ENCODE measurements at regions not wholly inside any gene's neighbourhood (a gene's known extent, or its start where the extent isn't known, plus 50 kb on each side); places are given as distances from the start of the nearest gene placed in this dataset.

- no peak overlapping the region for H3K4me2 ChIP-seq
- Mint-ChIP-seq H3K4me1 (no peaks in the 10 kb centered on the region), H3K27me3 (ENCODE audit: insufficient read depth, low read depth) (no peaks in the 10 kb centered on the region), H3K36me3 (peaks cover 2% of the 10 kb centered on the region), H3K9me3 (peaks cover 6% of the 10 kb centered on the region), H3K27ac (no peak overlapping the region), H3K4me3 (no peak overlapping the region)
- H3K27me3 ChIP-seq, result no peaks in the 10 kb centered on the region
- H4K20me1 ChIP-seq (ENCODE audit: low read depth), result no peaks in the 10 kb centered on the region
- no peaks in the 10 kb centered on the region for H3K4me1 ChIP-seq
- TF ChIP-seq EZH2 (IDR thresholded peaks at IDR 0.05) (no peak), CTCF (IDR thresholded peaks at IDR 0.05) (no peak), EZH2phosphoT487 (IDR thresholded peaks at IDR 0.05) (no peak)
- DNase-seq (ENCODE audit: low spot score), result no peak
- H3K4me3 ChIP-seq, result no peak overlapping the region
- H3F3A ChIP-seq (ENCODE audit: low read depth), result no peaks in the 10 kb centered on the region
- no peaks in the 10 kb centered on the region for H3K36me3 ChIP-seq
- H2AFZ ChIP-seq (replicated peaks), result no peak overlapping the region
- no peaks in the 10 kb centered on the region for H3K79me2 ChIP-seq (ENCODE audit: low read depth)
- no peak overlapping the region for H3K27ac ChIP-seq
- H3K9me3 ChIP-seq (ENCODE audit: low read depth), result no peaks in the 10 kb centered on the region
- no peak overlapping the region for H3K9ac ChIP-seq
Measured at GRCh38 chr1:194889310-194889709, 1702.9 kb upstream of the B3GALT2 start.

GRCh38 chr1:194870860-194871259 lies 1684.4 kb upstream of the B3GALT2 start:
- no peak overlapping the region for H3K4me3 Mint-ChIP-seq
- no peak overlapping the region for H3K27ac Mint-ChIP-seq

GRCh38 chr1:194866153-194866552 lies 1679.7 kb upstream of the B3GALT2 start:
- no peak overlapping the region for H3K4me3 ChIP-seq
- H2AFZ ChIP-seq (replicated peaks), result no peak overlapping the region
- H3K4me3 Mint-ChIP-seq, result no peak overlapping the region

More at GRCh38 chr1:194870860-194871259, 1684.4 kb upstream of the B3GALT2 start:
- no peak overlapping the region for H3K27ac ChIP-seq
- H3K4me1 ChIP-seq, result no peaks in the 10 kb centered on the region
- Mint-ChIP-seq H3K4me1 (no peaks in the 10 kb centered on the region), H3K9me3 (no peaks in the 10 kb centered on the region), H3K27me3 (ENCODE audit: insufficient read depth, low read depth) (no peaks in the 10 kb centered on the region), H3K36me3 (no peaks in the 10 kb centered on the region)
- no peaks in the 10 kb centered on the region for H3K9me3 ChIP-seq (ENCODE audit: low read depth)
- H3K4me3 ChIP-seq, result no peak overlapping the region
- no peaks in the 10 kb centered on the region for H3K36me3 ChIP-seq
- no peak for TF ChIP-seq CTCF (IDR thresholded peaks at IDR 0.05)
- TF ChIP-seq EZH2phosphoT487 (IDR thresholded peaks at IDR 0.05), result no peak
- no peak for TF ChIP-seq EZH2 (IDR thresholded peaks at IDR 0.05)
- H3K27me3 ChIP-seq, result no peaks in the 10 kb centered on the region
- no peak for DNase-seq (ENCODE audit: low spot score)
- no peak overlapping the region for H3K9ac ChIP-seq
- H4K20me1 ChIP-seq (ENCODE audit: low read depth), result no peaks in the 10 kb centered on the region
- H3K4me2 ChIP-seq, result no peak overlapping the region
- H3F3A ChIP-seq (ENCODE audit: low read depth), result no peaks in the 10 kb centered on the region
- no peaks in the 10 kb centered on the region for H3K79me2 ChIP-seq (ENCODE audit: low read depth)
- no peak overlapping the region for H2AFZ ChIP-seq (replicated peaks)

More at GRCh38 chr1:194866153-194866552, 1679.7 kb upstream of the B3GALT2 start:
- H3K27me3 Mint-ChIP-seq (ENCODE audit: insufficient read depth, low read depth), result no peaks in the 10 kb centered on the region
- no peak for DNase-seq (ENCODE audit: low spot score)
- H3K9me3 Mint-ChIP-seq, result no peaks in the 10 kb centered on the region
- no peak overlapping the region for H3K27ac Mint-ChIP-seq
- no peak overlapping the region for H3K27ac ChIP-seq
- H3F3A ChIP-seq (ENCODE audit: low read depth), result no peaks in the 10 kb centered on the region
- no peak overlapping the region for H3K4me2 ChIP-seq
- H3K9me3 ChIP-seq (ENCODE audit: low read depth), result peaks cover 3% of the 10 kb centered on the region
- no peaks in the 10 kb centered on the region for H3K36me3 Mint-ChIP-seq
- H3K9ac ChIP-seq, result no peak overlapping the region
- no peaks in the 10 kb centered on the region for H3K36me3 ChIP-seq
- no peaks in the 10 kb centered on the region for H3K27me3 ChIP-seq
- H4K20me1 ChIP-seq (ENCODE audit: low read depth), result no peaks in the 10 kb centered on the region
- no peaks in the 10 kb centered on the region for H3K79me2 ChIP-seq (ENCODE audit: low read depth)
- no peaks in the 10 kb centered on the region for H3K4me1 ChIP-seq
- TF ChIP-seq EZH2 (IDR thresholded peaks at IDR 0.05) (no peak), CTCF (IDR thresholded peaks at IDR 0.05) (no peak), EZH2phosphoT487 (IDR thresholded peaks at IDR 0.05) (no peak)
- H3K4me1 Mint-ChIP-seq, result no peaks in the 10 kb centered on the region

Measured in neural progenitor cell (in vitro differentiated cells).